SK-N-SH (cell line): ENCODE measurements at regions not wholly inside any gene's neighbourhood (a gene's known extent, or its start where the extent isn't known, plus 50 kb on each side); places are given as distances from the start of the nearest gene placed in this dataset.

Experiments
- CHD2 ChIP-seq: fragments of 150-350 bp; IDR thresholded peaks from 2 replicates; pipeline ENCODE4 v1.6.1; 2018; ENCODE audit warnings: low read length; ENCODE audit not compliant: partially characterized antibody
- EP300 ChIP-seq, 2 experiments: IDR thresholded peaks; 2 replicates each; pipeline versions ENCODE4 v1.4.0 to v1.6.1; 2012; ENCODE audit warnings: borderline replicate concordance in 1 of 2, low read depth in 1 of 2, low read length in 1 of 2
- GATA2 ChIP-seq: sonication (generic); formaldehyde crosslinking; IDR thresholded peaks from 2 replicates; pipeline ENCODE4 v1.5.0; 2020; ENCODE audit warnings: mild to moderate bottlenecking, missing genetic modification reagents
- RAD21 ChIP-seq: IDR thresholded peaks from 2 replicates; pipeline ENCODE4 v1.6.1; 2012; ENCODE audit warnings: mild to moderate bottlenecking, low read length
- RCOR1 ChIP-seq: fragments of 150-350 bp; IDR thresholded peaks from 2 replicates; pipeline ENCODE4 v1.6.1; 2017; ENCODE audit warnings: antibody characterized with exemption, low read length
- TEAD4 ChIP-seq: IDR thresholded peaks from 2 replicates; pipeline ENCODE4 v1.4.0; 2012; ENCODE audit warnings: mild to moderate bottlenecking, borderline replicate concordance; ENCODE audit not compliant: insufficient read depth
- TF ChIP-seq, protein P1 (sequence below): fragments of 200-600 bp; sonication (generic); IDR thresholded peaks from 2 replicates; pipeline ENCODE4 v1.6.1; 2017; ENCODE audit warnings: antibody characterized with exemption, mild to moderate bottlenecking, moderate library complexity

DNA sequence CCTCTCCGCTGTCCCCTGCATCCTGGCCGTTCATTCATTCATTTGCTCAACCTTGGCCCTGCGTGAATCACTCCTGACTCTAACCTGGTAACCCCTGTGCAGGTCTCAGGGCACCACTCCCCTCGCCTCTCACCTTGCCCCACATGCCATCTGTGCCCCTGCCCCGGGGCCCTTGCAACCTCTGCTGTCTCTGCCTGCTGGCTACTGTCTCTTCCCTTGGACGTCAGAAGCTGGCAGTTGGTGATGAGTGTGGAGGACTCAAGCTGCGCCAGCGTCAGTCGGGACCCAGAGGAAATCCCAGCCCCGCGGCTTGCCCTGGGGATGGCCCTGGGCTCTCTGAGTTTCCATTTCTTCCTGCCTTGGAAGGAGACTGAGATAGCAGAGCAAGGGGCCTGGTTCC is 154.9 kb downstream of the OLFM1 start:
- TF ChIP-seq RAD21 (no peak), TEAD4 (no peak), RCOR1 (no peak), GATA2 (CRISPR knock-in tag) (no peak), CHD2 (no peak), EP300 (IDR thresholded peaks at IDR 0.05; ENCODE audit: borderline replicate concordance in 1 of 2, low read depth in 1 of 2, low read length in 1 of 2) (no peak)
- TF ChIP-seq, protein P1, sequence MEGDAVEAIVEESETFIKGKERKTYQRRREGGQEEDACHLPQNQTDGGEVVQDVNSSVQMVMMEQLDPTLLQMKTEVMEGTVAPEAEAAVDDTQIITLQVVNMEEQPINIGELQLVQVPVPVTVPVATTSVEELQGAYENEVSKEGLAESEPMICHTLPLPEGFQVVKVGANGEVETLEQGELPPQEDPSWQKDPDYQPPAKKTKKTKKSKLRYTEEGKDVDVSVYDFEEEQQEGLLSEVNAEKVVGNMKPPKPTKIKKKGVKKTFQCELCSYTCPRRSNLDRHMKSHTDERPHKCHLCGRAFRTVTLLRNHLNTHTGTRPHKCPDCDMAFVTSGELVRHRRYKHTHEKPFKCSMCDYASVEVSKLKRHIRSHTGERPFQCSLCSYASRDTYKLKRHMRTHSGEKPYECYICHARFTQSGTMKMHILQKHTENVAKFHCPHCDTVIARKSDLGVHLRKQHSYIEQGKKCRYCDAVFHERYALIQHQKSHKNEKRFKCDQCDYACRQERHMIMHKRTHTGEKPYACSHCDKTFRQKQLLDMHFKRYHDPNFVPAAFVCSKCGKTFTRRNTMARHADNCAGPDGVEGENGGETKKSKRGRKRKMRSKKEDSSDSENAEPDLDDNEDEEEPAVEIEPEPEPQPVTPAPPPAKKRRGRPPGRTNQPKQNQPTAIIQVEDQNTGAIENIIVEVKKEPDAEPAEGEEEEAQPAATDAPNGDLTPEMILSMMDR = no peak
